IPS-20b (cell line): ENCODE measurements at regions not wholly inside any gene's neighbourhood (a gene's known extent, or its start where the extent isn't known, plus 50 kb on each side); places are given as distances from the start of the nearest gene placed in this dataset.
"Not testable (repeated sequence)": the region's sequence is repeated elsewhere in the genome, so short reads cannot be mapped to it uniquely, and the experiment has no call there.

Experiments
- H3K27ac ChIP-seq: one replicate; pipeline ENCODE4 v1.5.1; 2013; ENCODE audit warnings: low read length
- H3K27me3 ChIP-seq: 2 replicates; pipeline ENCODE4 v1.6.1; 2013; ENCODE audit warnings: mild to moderate bottlenecking, low read length, inconsistent platforms; ENCODE audit not compliant: insufficient read depth
- H3K36me3 ChIP-seq: 2 replicates; pipeline ENCODE4 v1.6.1; 2013; ENCODE audit warnings: low read depth, mild to moderate bottlenecking, inconsistent platforms, low read length, moderate library complexity; ENCODE audit not compliant: insufficient read depth
- H3K4me1 ChIP-seq: 2 replicates; pipeline ENCODE4 v1.6.1; 2013; ENCODE audit warnings: mild to moderate bottlenecking, control low read depth, inconsistent platforms, low read length, moderate library complexity; ENCODE audit not compliant: insufficient read depth
- H3K4me3 ChIP-seq: 2 replicates; pipeline ENCODE4 v1.5.1; 2013; ENCODE audit warnings: mild to moderate bottlenecking, low read length, inconsistent platforms
- H3K9ac ChIP-seq: 2 replicates; pipeline ENCODE4 v1.6.1; 2013; ENCODE audit warnings: low read depth, mild to moderate bottlenecking, inconsistent platforms, low read length, moderate library complexity
- H3K9me3 ChIP-seq: 2 replicates; pipeline ENCODE4 v1.6.1; 2013; ENCODE audit warnings: mild to moderate bottlenecking, low read depth, low read length, inconsistent platforms; ENCODE audit not compliant: insufficient read depth

GRCh38 chr9:82777366-82777765 is 285.6 kb downstream of the RASEF start:
- H3K36me3 ChIP-seq = no peaks in the 10 kb centered on the region
- H3K9me3 ChIP-seq = no peaks in the 10 kb centered on the region
- H3K27me3 ChIP-seq = no peaks in the 10 kb centered on the region
- H3K4me1 ChIP-seq = 0 out of 2 replicates have a peak, but pooled peaks cover 5% of the 10 kb centered on the region
- no peak overlapping the region for H3K4me3 ChIP-seq
- no peak overlapping the region for H3K27ac ChIP-seq
- no peak overlapping the region for H3K9ac ChIP-seq

DNA sequence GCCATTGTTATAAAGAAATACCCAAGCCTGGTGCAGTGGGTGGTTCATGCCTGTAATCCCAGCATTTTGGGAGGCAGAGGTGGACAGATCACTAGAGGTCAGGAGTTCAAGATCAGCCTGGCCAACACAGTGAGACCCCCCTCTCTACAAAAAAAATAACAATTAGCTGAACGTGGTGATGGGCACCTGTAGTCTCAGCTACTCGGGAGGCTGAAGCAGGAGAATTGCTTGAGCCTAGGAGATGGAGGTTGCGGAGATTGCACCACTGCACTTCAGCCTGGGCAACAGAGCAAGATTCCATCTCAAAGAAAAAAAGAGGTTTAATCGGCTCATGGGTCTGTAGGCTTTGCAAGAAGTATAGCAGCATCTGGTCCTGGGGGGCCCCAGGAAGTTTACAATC is 284.0 kb downstream of the RASEF start:
- not testable (repeated sequence) for H3K4me1 ChIP-seq, H3K27ac ChIP-seq, H3K27me3 ChIP-seq, H3K36me3 ChIP-seq, H3K9ac ChIP-seq, H3K4me3 ChIP-seq, H3K9me3 ChIP-seq

DNA sequence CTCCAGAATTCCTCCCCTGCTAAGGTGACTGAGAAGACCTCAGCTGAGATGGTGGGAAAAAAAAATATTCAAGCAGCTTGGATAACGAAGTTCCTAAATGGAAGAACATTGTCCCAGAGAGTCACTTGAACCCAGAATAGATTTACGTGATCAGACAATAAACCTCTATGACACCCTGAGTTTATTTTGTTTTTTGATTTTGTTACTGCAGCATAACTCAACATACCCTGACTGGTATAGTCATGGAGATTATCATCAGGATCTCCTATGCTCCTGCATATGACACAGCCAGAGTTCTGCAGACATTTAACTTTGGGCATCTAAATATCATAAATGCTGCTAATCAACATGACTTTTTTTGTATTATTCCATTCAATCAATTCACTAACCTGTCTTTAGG is 282.9 kb downstream of the RASEF start:
- Histone ChIP-seq H3K4me3 (no peak overlapping the region), H3K9ac (no peak overlapping the region), H3K27me3 (no peaks in the 10 kb centered on the region), H3K27ac (no peak overlapping the region), H3K9me3 (no peaks in the 10 kb centered on the region), H3K36me3 (no peaks in the 10 kb centered on the region), H3K4me1 (0 out of 2 replicates have a peak, but pooled peaks cover 5% of the 10 kb centered on the region)

DNA sequence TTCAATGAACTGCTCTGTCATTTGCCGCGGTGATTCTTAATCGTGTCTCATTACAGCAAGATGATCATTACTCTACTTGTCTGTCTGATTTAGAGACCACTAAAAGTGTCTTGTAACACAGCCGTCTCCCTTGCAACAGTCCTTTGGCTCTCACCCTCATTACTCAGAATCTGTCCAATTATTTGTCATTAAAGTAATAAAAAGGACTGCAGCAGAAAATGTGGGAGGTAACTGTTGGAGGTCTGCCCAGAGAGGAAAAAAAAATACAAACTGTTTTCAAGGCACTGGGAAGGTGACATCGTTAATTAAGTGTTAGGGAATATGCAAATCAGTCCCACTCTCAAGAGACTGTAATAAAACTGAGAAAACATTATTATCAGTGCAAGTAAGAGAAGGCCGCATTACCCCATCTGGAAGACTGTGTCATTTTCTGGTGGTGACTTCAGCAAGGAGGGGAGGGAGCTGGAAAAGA is 281.0 kb downstream of the RASEF start:
- Histone ChIP-seq H3K9me3 (no peaks in the 10 kb centered on the region), H3K4me3 (no peak overlapping the region), H3K36me3 (no peaks in the 10 kb centered on the region), H3K9ac (no peak overlapping the region), H3K27me3 (no peaks in the 10 kb centered on the region), H3K4me1 (no peaks in the 10 kb centered on the region), H3K27ac (no peak overlapping the region)

- no peak overlapping the region for H3K9ac ChIP-seq
- H3K27me3 ChIP-seq = no peaks in the 10 kb centered on the region
- no peaks in the 10 kb centered on the region for H3K4me1 ChIP-seq
- no peaks in the 10 kb centered on the region for H3K9me3 ChIP-seq
- H3K27ac ChIP-seq = no peak overlapping the region
- no peak overlapping the region for H3K4me3 ChIP-seq
- H3K36me3 ChIP-seq = no peaks in the 10 kb centered on the region
These were observed 279.9 kb downstream of the RASEF start for GRCh38 chr9:82783045-82783444.

GRCh38 chr9:82784589-82784988 is 278.4 kb downstream of the RASEF start:
- no peak overlapping the region for H3K9ac ChIP-seq
- no peaks in the 10 kb centered on the region for H3K27me3 ChIP-seq
- H3K36me3 ChIP-seq = no peaks in the 10 kb centered on the region
- H3K4me1 ChIP-seq = no peaks in the 10 kb centered on the region
- no peak overlapping the region for H3K4me3 ChIP-seq
- no peaks in the 10 kb centered on the region for H3K9me3 ChIP-seq
- no peak overlapping the region for H3K27ac ChIP-seq

DNA sequence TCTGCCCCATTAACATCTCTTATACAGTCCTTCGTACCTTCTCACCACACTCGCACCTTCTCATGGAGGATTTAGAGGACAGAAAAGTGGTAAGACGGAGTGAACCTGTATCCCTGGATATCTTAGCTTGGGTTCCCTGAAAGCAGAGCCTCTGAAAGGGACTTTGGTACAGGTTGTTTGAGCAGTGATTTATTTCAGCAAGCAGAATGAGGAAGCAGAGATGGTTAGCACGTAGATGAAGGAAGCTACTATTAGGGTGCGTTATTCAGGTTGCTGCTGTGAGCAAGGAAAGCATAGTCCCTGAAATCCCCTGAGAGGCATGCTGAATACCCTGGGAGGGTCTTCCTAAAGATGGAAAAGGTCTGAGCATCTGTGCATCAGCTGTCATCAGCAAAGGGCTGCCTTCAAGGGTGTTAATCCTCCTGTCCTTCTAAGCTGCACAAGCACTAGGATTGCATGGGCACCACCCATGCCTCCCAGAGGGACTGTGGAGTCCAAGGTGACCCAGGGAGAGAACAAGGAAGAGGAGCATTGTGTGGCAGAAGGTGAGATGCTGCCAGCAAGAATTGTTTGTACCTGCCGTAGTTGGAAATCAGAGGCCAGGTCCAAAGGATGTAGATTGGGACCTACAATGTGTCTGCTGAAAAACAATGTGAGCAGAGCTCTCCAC is 273.7 kb downstream of the RASEF start:
- Histone ChIP-seq H3K9ac (no peak overlapping the region), H3K4me3 (no peak overlapping the region), H3K27ac (no peak overlapping the region), H3K4me1 (no peaks in the 10 kb centered on the region), H3K27me3 (no peaks in the 10 kb centered on the region), H3K36me3 (no peaks in the 10 kb centered on the region), H3K9me3 (no peaks in the 10 kb centered on the region)

GRCh38 chr9:82790875-82791274 is 272.1 kb downstream of the RASEF start:
- Histone ChIP-seq H3K9ac (no peak overlapping the region), H3K4me1 (no peaks in the 10 kb centered on the region), H3K27me3 (no peaks in the 10 kb centered on the region), H3K4me3 (no peak overlapping the region), H3K36me3 (no peaks in the 10 kb centered on the region), H3K9me3 (no peaks in the 10 kb centered on the region), H3K27ac (no peak overlapping the region)

GRCh38 chr9:82791692-82792091 is 271.2 kb downstream of the RASEF start:
- Histone ChIP-seq H3K27me3 (no peaks in the 10 kb centered on the region), H3K27ac (no peak overlapping the region), H3K4me1 (no peaks in the 10 kb centered on the region), H3K4me3 (no peak overlapping the region), H3K9ac (no peak overlapping the region), H3K9me3 (no peaks in the 10 kb centered on the region), H3K36me3 (no peaks in the 10 kb centered on the region)

DNA sequence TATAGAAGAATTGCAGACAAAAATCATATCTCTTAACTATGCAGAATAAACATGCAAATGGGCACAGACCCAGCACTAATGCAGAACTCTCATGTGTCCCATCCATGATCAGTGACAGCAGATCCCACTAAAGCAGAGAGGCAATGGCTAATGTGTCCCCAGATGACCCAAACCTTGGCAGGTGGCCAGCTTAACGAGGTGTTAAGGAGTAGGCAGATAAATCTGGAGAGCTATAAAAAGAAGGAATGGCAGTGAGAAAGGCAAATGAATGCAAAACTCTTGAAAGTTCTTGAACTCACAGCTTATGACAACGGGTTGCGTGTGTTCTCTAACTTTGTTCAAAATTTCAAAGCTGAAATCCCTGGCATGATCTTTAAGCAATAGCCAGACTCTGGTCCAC is 265.4 kb downstream of the RASEF start:
- no peaks in the 10 kb centered on the region for H3K27me3 ChIP-seq
- no peaks in the 10 kb centered on the region for H3K4me1 ChIP-seq
- no peak overlapping the region for H3K9ac ChIP-seq
- H3K9me3 ChIP-seq = no peaks in the 10 kb centered on the region
- no peaks in the 10 kb centered on the region for H3K36me3 ChIP-seq
- no peak overlapping the region for H3K4me3 ChIP-seq
- no peak overlapping the region for H3K27ac ChIP-seq

- Histone ChIP-seq H3K9ac (no peak overlapping the region), H3K4me3 (no peak overlapping the region), H3K9me3 (no peaks in the 10 kb centered on the region), H3K27ac (no peak overlapping the region), H3K27me3 (no peaks in the 10 kb centered on the region), H3K4me1 (no peaks in the 10 kb centered on the region), H3K36me3 (no peaks in the 10 kb centered on the region)
These were observed 263.7 kb downstream of the RASEF start for GRCh38 chr9:82799286-82799685.

DNA sequence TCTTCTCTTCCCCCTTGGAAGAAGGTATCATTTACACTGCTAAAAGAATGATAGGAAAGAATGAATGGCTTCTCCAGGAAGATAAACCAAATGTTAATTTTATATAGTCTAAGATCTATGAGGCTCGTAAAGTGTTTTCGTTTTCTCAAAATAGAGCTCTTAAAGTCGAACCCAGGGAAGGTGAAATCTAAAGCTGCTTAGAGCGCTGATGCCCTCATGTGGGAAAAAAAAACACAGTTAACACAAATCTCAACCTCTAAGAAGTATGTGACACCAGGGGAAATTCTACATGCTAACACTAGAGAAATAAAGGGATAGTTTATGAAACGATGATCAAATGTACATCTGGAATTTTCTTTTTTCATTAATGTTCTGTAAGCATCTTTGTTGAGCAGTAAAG is 257.9 kb downstream of the RASEF start:
- Histone ChIP-seq H3K9ac (no peak overlapping the region), H3K4me3 (no peak overlapping the region), H3K4me1 (peaks cover 8% of the 10 kb centered on the region), H3K36me3 (no peaks in the 10 kb centered on the region), H3K9me3 (no peaks in the 10 kb centered on the region), H3K27ac (no peak overlapping the region), H3K27me3 (no peaks in the 10 kb centered on the region)
